Neural progenitor cell (in vitro differentiated cells): ENCODE measurements at regions not wholly inside any gene's neighbourhood (a gene's known extent, or its start where the extent isn't known, plus 50 kb on each side); places are given as distances from the start of the nearest gene placed in this dataset.

ENCODE experiments used
- EZH2 ChIP-seq: fragments of 200-600 bp; sonication (generic); IDR thresholded peaks from 2 replicates; pipeline ENCODE4 v1.6.1; 2017; ENCODE audit warnings: antibody characterized with exemption, mild to moderate bottlenecking, moderate library complexity
- TF ChIP-seq, protein P1 (sequence below): fragments of 200-600 bp; sonication (generic); IDR thresholded peaks from 2 replicates; pipeline ENCODE4 v1.5.1; 2017; ENCODE audit warnings: antibody characterized with exemption, mild to moderate bottlenecking

DNA sequence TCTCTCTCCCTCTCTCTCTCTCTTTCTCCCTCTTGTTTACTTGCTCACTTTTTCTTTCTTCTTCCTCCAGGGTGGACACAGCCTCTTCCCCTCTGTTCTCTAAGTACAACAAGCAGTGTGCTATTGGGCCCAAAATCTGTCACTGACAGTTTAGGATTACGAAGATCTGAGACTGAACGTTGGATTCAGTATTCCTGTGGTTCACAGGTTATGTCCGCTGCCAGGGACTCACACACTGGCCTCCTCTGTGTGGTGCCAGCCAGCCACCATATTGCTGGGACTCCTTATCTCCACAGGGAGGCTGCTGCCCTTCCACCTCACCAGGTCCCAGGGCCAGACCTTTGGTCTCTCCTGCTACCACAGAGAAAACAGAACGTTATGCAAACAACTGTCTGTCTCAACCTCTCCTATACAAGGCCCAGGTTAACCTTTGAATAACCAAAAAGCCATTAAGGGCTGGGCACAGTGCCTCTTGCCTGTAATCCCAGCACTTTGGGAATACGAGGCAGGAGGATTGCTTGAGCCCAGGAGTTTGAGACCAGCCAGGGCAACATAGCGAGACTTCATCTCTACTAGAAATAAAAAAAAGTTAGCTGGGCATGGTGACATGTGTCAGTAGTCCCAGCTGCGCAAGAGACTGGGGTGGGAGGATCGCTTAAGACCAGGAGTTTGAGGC, 171.9 kb upstream of the RAB4A start:
- TF ChIP-seq, protein P1, sequence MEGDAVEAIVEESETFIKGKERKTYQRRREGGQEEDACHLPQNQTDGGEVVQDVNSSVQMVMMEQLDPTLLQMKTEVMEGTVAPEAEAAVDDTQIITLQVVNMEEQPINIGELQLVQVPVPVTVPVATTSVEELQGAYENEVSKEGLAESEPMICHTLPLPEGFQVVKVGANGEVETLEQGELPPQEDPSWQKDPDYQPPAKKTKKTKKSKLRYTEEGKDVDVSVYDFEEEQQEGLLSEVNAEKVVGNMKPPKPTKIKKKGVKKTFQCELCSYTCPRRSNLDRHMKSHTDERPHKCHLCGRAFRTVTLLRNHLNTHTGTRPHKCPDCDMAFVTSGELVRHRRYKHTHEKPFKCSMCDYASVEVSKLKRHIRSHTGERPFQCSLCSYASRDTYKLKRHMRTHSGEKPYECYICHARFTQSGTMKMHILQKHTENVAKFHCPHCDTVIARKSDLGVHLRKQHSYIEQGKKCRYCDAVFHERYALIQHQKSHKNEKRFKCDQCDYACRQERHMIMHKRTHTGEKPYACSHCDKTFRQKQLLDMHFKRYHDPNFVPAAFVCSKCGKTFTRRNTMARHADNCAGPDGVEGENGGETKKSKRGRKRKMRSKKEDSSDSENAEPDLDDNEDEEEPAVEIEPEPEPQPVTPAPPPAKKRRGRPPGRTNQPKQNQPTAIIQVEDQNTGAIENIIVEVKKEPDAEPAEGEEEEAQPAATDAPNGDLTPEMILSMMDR: no peak
- no peak for TF ChIP-seq EZH2
